ENCODE measurements at regions not wholly inside any gene's neighbourhood (a gene's known extent, or its start where the extent isn't known, plus 50 kb on each side); places are given as distances from the start of the nearest gene placed in this dataset.

DNA sequence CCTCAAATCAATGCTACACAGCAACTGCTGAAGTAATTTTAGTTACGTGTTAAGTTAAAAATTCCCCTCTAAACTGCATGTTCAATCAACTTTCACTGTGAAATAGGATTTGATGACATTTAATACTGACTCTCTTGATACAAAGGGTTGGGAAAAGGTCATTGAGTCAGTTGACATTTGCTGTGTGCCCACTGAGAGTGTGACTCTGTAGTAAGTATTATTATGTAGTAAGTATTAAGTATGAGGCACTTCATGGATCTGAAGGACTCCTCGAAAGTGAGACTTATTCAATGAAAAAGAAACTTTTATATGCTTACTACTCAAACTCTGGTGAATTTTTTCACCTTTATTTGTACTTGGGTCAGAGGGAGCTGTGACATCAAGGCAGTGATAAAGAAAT lies 83.1 kb upstream of the S1PR1 start:
- ChIA-PET CTCF (ENCODE audit: low intra/inter-chr PET ratio, low total read pairs) (no interaction called here), POLR2A (no interaction called here)
- H3K4me1 ChIP-seq (ENCODE audit: insufficient read depth, low read length): 0 out of 2 replicates have a peak, but pooled peaks cover 5% of the 10 kb centered on the region
- no peaks in the 10 kb centered on the region for H4K20me1 ChIP-seq (ENCODE audit: insufficient read depth, low read length)
- H3K27me3 ChIP-seq (ENCODE audit: control insufficient read depth in 1 of 2, insufficient read depth in 2 of 2, low read length in 2 of 2): no peaks in the 10 kb centered on the region
- no peak for ATAC-seq
- 20% methylated on average over 2 of the region's 2 CpGs for WGBS (ENCODE audit: low lambda C conversion rate)
- H3K4me3 ChIP-seq (replicated peaks in 1 of 3; ENCODE audit: insufficient read depth in 1 of 3, low read depth in 2 of 3, low read length in 3 of 3): no peak overlapping the region
- no peak overlapping the region for H2AFZ ChIP-seq (ENCODE audit: low read length)
- intact Hi-C loops (cut with micrococcal nuclease; ENCODE audit: unreplicated experiment): no loop called here
- no peak overlapping the region for H3K9ac ChIP-seq (ENCODE audit: insufficient read depth, low read depth, low read length)
- no TSS peak for BruUV-seq (replicated peaks)
- H3K79me2 ChIP-seq (ENCODE audit: insufficient read depth, low read length): no peaks in the 10 kb centered on the region
- no peak for DNase-seq (ENCODE audit: low spot score)
- no peak overlapping the region for H3K4me2 ChIP-seq (ENCODE audit: low read depth, low read length)
- in situ Hi-C loops (cut with HindIII; ENCODE audit: extremely low pct_ligation_motif_present, low pct_unique_long_range_greater_than_20kb): no loop called here
- no peak for FAIRE-seq
- TF ChIP-seq NFKB2 (CRISPR knock-in tag; IDR thresholded peaks at IDR 0.05; ENCODE audit: borderline replicate concordance) (no peak), ZNF329 (CRISPR knock-in tag; IDR thresholded peaks at IDR 0.05; ENCODE audit: low read depth) (no peak), ISL2 (CRISPR knock-in tag; IDR thresholded peaks at IDR 0.05) (no peak), FOXK2 (IDR thresholded peaks at IDR 0.05) (no peak), ZNF629 (CRISPR knock-in tag; conservative IDR thresholded peaks at IDR 0.05) (no peak), CBX5 (CRISPR knock-in tag; IDR thresholded peaks at IDR 0.05; ENCODE audit: borderline replicate concordance) (no peak), ZNF10 (CRISPR knock-in tag; IDR thresholded peaks at IDR 0.05; ENCODE audit: borderline replicate concordance, low read depth) (no peak), ZNF234 (CRISPR knock-in tag; conservative IDR thresholded peaks at IDR 0.05) (no peak), ZNF672 (CRISPR knock-in tag; IDR thresholded peaks at IDR 0.05) (no peak), ZNF737 (CRISPR knock-in tag; IDR thresholded peaks at IDR 0.05; ENCODE audit: borderline replicate concordance) (no peak)
- TF ChIP-seq, protein P1, sequence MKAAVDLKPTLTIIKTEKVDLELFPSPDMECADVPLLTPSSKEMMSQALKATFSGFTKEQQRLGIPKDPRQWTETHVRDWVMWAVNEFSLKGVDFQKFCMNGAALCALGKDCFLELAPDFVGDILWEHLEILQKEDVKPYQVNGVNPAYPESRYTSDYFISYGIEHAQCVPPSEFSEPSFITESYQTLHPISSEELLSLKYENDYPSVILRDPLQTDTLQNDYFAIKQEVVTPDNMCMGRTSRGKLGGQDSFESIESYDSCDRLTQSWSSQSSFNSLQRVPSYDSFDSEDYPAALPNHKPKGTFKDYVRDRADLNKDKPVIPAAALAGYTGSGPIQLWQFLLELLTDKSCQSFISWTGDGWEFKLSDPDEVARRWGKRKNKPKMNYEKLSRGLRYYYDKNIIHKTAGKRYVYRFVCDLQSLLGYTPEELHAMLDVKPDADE (CRISPR knock-in tag; IDR thresholded peaks at IDR 0.05): no peak
- TF ChIP-seq, protein P2, sequence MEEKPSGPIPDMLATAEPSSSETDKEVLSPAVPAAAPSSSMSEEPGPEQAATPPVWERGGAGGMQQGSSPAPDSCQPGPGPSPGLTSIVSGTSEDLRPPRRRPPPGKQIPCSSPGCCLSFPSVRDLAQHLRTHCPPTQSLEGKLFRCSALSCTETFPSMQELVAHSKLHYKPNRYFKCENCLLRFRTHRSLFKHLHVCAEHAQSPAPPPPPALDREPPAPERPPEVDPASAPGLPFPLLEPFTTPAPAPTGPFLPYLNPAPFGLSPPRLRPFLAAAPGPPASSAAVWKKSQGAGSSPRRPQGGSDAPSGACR (CRISPR knock-in tag; IDR thresholded peaks at IDR 0.05): no peak
- TF ChIP-seq, protein P3, sequence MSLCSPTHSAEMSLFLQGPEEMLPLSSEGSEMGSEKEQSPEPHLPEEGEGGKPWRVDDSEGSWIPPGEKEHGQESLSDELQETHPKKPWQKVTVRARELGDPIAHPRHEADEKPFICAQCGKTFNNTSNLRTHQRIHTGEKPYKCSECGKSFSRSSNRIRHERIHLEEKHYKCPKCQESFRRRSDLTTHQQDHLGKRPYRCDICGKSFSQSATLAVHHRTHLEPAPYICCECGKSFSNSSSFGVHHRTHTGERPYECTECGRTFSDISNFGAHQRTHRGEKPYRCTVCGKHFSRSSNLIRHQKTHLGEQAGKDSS (CRISPR knock-in tag; IDR thresholded peaks at IDR 0.05; ENCODE audit: borderline replicate concordance, low read depth): no peak
- no peaks in the 10 kb centered on the region for H3K9me3 ChIP-seq (ENCODE audit: low read length)
- H3K27ac ChIP-seq (ENCODE audit: extremely low read length, insufficient read depth, low read length): no peak overlapping the region
- no peaks in the 10 kb centered on the region for H3K36me3 ChIP-seq (replicated peaks in 1 of 2; ENCODE audit: control insufficient read depth in 1 of 2, insufficient read depth in 2 of 2, low read length in 2 of 2)

Measured in HepG2 (cell line).